ENCODE measurements at regions not wholly inside any gene's neighbourhood (a gene's known extent, or its start where the extent isn't known, plus 50 kb on each side); places are given as distances from the start of the nearest gene placed in this dataset.

DNA sequence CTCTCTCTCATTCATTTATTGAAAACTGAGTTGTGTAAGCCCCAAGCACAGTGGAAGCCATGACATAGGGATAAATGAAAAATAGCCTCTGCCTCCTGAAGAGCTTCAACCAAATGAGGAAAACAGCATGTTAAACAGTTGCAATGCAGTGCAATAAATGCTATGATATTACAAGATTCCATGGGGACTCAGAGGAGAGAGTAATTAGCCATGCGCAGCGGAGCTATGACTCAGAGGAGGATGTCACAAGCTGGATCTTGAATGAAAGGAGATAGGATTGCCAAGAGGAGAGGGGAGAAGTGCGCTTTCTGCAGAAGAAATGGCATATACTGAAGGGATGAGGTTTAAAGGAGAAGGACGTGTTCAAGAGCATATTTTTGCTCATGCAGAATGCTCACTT, 231.3 kb upstream of the PLXNA2 start:
- TF ChIP-seq POLR2A (IDR thresholded peaks at IDR 0.05): no peak
- TF ChIP-seq, protein P1, sequence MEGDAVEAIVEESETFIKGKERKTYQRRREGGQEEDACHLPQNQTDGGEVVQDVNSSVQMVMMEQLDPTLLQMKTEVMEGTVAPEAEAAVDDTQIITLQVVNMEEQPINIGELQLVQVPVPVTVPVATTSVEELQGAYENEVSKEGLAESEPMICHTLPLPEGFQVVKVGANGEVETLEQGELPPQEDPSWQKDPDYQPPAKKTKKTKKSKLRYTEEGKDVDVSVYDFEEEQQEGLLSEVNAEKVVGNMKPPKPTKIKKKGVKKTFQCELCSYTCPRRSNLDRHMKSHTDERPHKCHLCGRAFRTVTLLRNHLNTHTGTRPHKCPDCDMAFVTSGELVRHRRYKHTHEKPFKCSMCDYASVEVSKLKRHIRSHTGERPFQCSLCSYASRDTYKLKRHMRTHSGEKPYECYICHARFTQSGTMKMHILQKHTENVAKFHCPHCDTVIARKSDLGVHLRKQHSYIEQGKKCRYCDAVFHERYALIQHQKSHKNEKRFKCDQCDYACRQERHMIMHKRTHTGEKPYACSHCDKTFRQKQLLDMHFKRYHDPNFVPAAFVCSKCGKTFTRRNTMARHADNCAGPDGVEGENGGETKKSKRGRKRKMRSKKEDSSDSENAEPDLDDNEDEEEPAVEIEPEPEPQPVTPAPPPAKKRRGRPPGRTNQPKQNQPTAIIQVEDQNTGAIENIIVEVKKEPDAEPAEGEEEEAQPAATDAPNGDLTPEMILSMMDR (IDR thresholded peaks at IDR 0.05): no peak
- no peak for TF ChIP-seq EP300 (IDR thresholded peaks at IDR 0.05)
